HCT116 (cell line): ENCODE measurements at regions not wholly inside any gene's neighbourhood (a gene's known extent, or its start where the extent isn't known, plus 50 kb on each side); places are given as distances from the start of the nearest gene placed in this dataset.

Experiments used
- ATAC-seq: fragments of 200-7000 bp; cut with Tn5 transposase; 2 replicates; pipeline ENCODE4 v1.9.1; 2020; ENCODE audit warnings: mild to moderate bottlenecking, moderate library complexity
- BruUV-seq: library from RNA; stranded (reverse); fragments of 400-500 nt; replicated peaks from 2 replicates; lab custom pipeline; 2021; lab: Mats Ljungman, UMichigan
- CTCF ChIA-PET: fragments of 300-600 bp; sonication (Branson Sonifier 250); formaldehyde crosslinking; loops from one replicate; lab custom pipeline; 2021; ENCODE audit warnings: antibody characterized with exemption; lab: Charles Lee
- POLR2A ChIA-PET: fragments of 300-600, 350-600 bp; sonication (Branson Sonifier 250); formaldehyde crosslinking; loops from one replicate; lab custom pipeline; 2021; ENCODE audit warnings: antibody characterized with exemption; lab: Charles Lee
- RAD21 ChIA-PET, 2 experiments: fragments of 300-600 bp; sonication (Branson Sonifier 250); formaldehyde crosslinking; loops; one replicate each; lab custom pipeline; 2023; ENCODE audit warnings: low total read pairs in 2 of 2; ENCODE audit not compliant: uncharacterized antibody in 2 of 2, unreplicated experiment in 2 of 2, low non-redundant PET in 1 of 2; lab: Charles Lee
- DNase-seq: peaks from one replicate; pipeline ENCODE4 v3.0.0-alpha.2; 2010; ENCODE audit warnings: low read depth, low spot score
- H2AFZ ChIP-seq: fragments of 200-600 bp; shearing (Covaris generic), sonication (generic); 2 replicates; pipeline ENCODE4 v1.6.1; 2017; ENCODE audit warnings: low read depth, mixed run types, mixed read lengths, antibody characterized with exemption, low read length; ENCODE audit not compliant: poor library complexity, severe bottlenecking
- H3K27ac ChIP-seq: 2 replicates; pipeline ENCODE4 v1.5.1; 2012; ENCODE audit warnings: low read depth, low read length
- H3K27me3 ChIP-seq: fragments of 200-600 bp; sonication (generic); 2 replicates; pipeline ENCODE4 v1.6.1; 2016; ENCODE audit warnings: mixed run types, low read length, mixed read lengths; ENCODE audit not compliant: insufficient read depth
- H3K36me3 ChIP-seq, 2 experiments: fragments of 200-500 bp in 1 of 2; fragments of 200-600 bp in 1 of 2; sonication (Bioruptor generic) in 1 of 2; sonication (generic) in 1 of 2; 2 replicates each; pipeline versions ENCODE4 v1.5.1 to v1.6.1; 2014 to 2016; ENCODE audit warnings: low read length in 2 of 2, inconsistent platforms in 1 of 2, mixed read lengths in 1 of 2, mixed run types in 1 of 2; ENCODE audit not compliant: insufficient read depth in 2 of 2, control insufficient read depth in 1 of 2
- H3K4me1 ChIP-seq, 2 experiments: fragments of 200-600 bp in 1 of 2; sonication (generic) in 1 of 2; 2 replicates each; pipeline versions ENCODE4 v1.5.1 to v1.6.1; 2012 to 2017; ENCODE audit warnings: low read length in 2 of 2, inconsistent platforms in 1 of 2, mild to moderate bottlenecking in 1 of 2, mixed read lengths in 1 of 2, mixed run types in 1 of 2, moderate library complexity in 1 of 2; ENCODE audit not compliant: insufficient read depth in 2 of 2, control insufficient read depth in 1 of 2
- H3K4me2 ChIP-seq: fragments of 200-600 bp; sonication (generic); 2 replicates; pipeline ENCODE4 v1.6.1; 2017; ENCODE audit warnings: mixed run types, low read length, mixed read lengths
- H3K4me3 ChIP-seq, 2 experiments: fragments of 200-600 bp in 1 of 2; sonication (generic) in 1 of 2; replicated peaks in 1 of 2; 2 replicates each; pipeline ENCODE4 v1.5.1; 2011 to 2016; ENCODE audit warnings: low read length in 2 of 2, control low read depth in 1 of 2, low read depth in 1 of 2, mild to moderate bottlenecking in 1 of 2, mixed read lengths in 1 of 2, mixed run types in 1 of 2
- H3K79me2 ChIP-seq: fragments of 200-600 bp; sonication (generic); 2 replicates; pipeline ENCODE4 v1.6.1; 2017; ENCODE audit warnings: mild to moderate bottlenecking, mixed run types, low read length, moderate library complexity, mixed read lengths; ENCODE audit not compliant: insufficient read depth
- H3K9ac ChIP-seq: fragments of 200-600 bp; sonication (generic); 2 replicates; pipeline ENCODE4 v1.6.1; 2016; ENCODE audit warnings: low read length, mixed read lengths
- H3K9me2 ChIP-seq: fragments of 200-600 bp; sonication (generic), shearing (Covaris generic); 2 replicates; pipeline ENCODE4 v1.6.1; 2017; ENCODE audit warnings: mixed run types, mild to moderate bottlenecking, moderate library complexity; ENCODE audit not compliant: insufficient read depth
- H3K9me3 ChIP-seq, 2 experiments: fragments of 200-500 bp in 1 of 2; fragments of 200-600 bp in 1 of 2; sonication (Bioruptor generic) in 1 of 2; sonication (generic) in 1 of 2; 2 replicates each; pipeline ENCODE4 v1.6.1; 2014 to 2017; ENCODE audit warnings: low read length in 2 of 2, mixed read lengths in 2 of 2, inconsistent platforms in 1 of 2, low read depth in 1 of 2, mild to moderate bottlenecking in 1 of 2, mixed run types in 1 of 2, moderate library complexity in 1 of 2; ENCODE audit not compliant: control insufficient read depth in 1 of 2, insufficient read depth in 1 of 2
- H4K20me1 ChIP-seq: fragments of 200-600 bp; sonication (generic), shearing (Covaris generic); 2 replicates; pipeline ENCODE4 v1.6.1; 2017; ENCODE audit warnings: mixed run types, mild to moderate bottlenecking, moderate library complexity; ENCODE audit not compliant: insufficient read depth
- CBX3 ChIP-seq: IDR thresholded peaks from 2 replicates; pipeline ENCODE4 v1.6.1; 2012; ENCODE audit warnings: low read depth
- EGR1 ChIP-seq: IDR thresholded peaks from 2 replicates; pipeline ENCODE4 v1.6.1; 2012; ENCODE audit warnings: low read depth
- ELF1 ChIP-seq: IDR thresholded peaks from 2 replicates; pipeline ENCODE4 v1.6.1; 2012; ENCODE audit warnings: low read depth, borderline replicate concordance
- EZH2phosphoT487 ChIP-seq: fragments of 200-600 bp; IDR thresholded peaks from 2 replicates; pipeline ENCODE4 v1.6.1; 2018; ENCODE audit warnings: antibody characterized with exemption, borderline replicate concordance
- FOSL1 ChIP-seq: IDR thresholded peaks from 2 replicates; pipeline ENCODE4 v1.6.1; 2012; ENCODE audit warnings: low read depth
- JUND ChIP-seq: IDR thresholded peaks from 2 replicates; pipeline ENCODE4 v1.6.1; 2012
- POLR2A ChIP-seq: IDR thresholded peaks from 2 replicates; pipeline ENCODE4 v1.7.0; 2011; ENCODE audit warnings: borderline replicate concordance; ENCODE audit not compliant: insufficient read depth, insufficient read length; ENCODE audit errors: extremely low read depth
- RAD21 ChIP-seq: IDR thresholded peaks from 2 replicates; pipeline ENCODE4 v1.6.1; 2012; ENCODE audit warnings: low read depth, mild to moderate bottlenecking
- SP1 ChIP-seq: IDR thresholded peaks from 2 replicates; pipeline ENCODE4 v1.6.1; 2012; ENCODE audit warnings: low read depth
- SRF ChIP-seq: IDR thresholded peaks from 2 replicates; pipeline ENCODE4 v1.6.1; 2012; ENCODE audit warnings: low read depth
- TCF7L2 ChIP-seq: IDR thresholded peaks from 2 replicates; pipeline ENCODE4 v1.7.0; 2011; ENCODE audit warnings: borderline replicate concordance, inconsistent platforms; ENCODE audit not compliant: insufficient read depth, insufficient read length; ENCODE audit errors: extremely low read depth
- YY1 ChIP-seq: IDR thresholded peaks from 2 replicates; pipeline ENCODE4 v1.6.1; 2011; ENCODE audit warnings: low read length, low read depth, moderate library complexity, mild to moderate bottlenecking; ENCODE audit not compliant: insufficient replicate concordance; ENCODE audit errors: extremely low read depth
- ZFX ChIP-seq: fragments of 450-650 bp; IDR thresholded peaks from 2 replicates; pipeline ENCODE4 v1.6.1; 2017
- ZNF274 ChIP-seq: fragments of 200-500 bp; sonication (Bioruptor generic); IDR thresholded peaks from 2 replicates; pipeline ENCODE4 v1.6.1; 2014; ENCODE audit warnings: mild to moderate bottlenecking, low read depth, low read length, inconsistent platforms
- intact Hi-C: fragments of 100-400 bp; cut with micrococcal nuclease; formaldehyde crosslinking; loops from 2 replicates; pipeline ENCODE4 v1.10.0; 2022
- TF ChIP-seq, protein P1 (sequence below): IDR thresholded peaks from 2 replicates; pipeline ENCODE4 v1.6.1; 2012
- TF ChIP-seq, protein P2 (sequence below): IDR thresholded peaks from 2 replicates; pipeline ENCODE4 v1.6.1; 2012
- TF ChIP-seq, protein P3 (sequence below), 3 experiments: fragments of 200-600 bp in 1 of 3; sonication (generic) in 1 of 3; IDR thresholded peaks in 2 of 3; conservative IDR thresholded peaks in 1 of 3; 2 replicates each; pipeline ENCODE4 v1.5.1; 2012 to 2017; ENCODE audit warnings: low read depth in 2 of 3, low read length in 2 of 3, antibody characterized with exemption in 1 of 3, borderline replicate concordance in 1 of 3, control low read depth in 1 of 3, mild to moderate bottlenecking in 1 of 3, mixed read lengths in 1 of 3, mixed run types in 1 of 3, moderate library complexity in 1 of 3; ENCODE audit not compliant: insufficient read depth in 1 of 3
- TF ChIP-seq, protein P4 (sequence below): IDR thresholded peaks from 2 replicates; pipeline ENCODE4 v1.6.1; 2011; ENCODE audit warnings: mild to moderate bottlenecking, low read length, moderate library complexity; ENCODE audit not compliant: insufficient replicate concordance; ENCODE audit errors: extremely low read depth

DNA sequence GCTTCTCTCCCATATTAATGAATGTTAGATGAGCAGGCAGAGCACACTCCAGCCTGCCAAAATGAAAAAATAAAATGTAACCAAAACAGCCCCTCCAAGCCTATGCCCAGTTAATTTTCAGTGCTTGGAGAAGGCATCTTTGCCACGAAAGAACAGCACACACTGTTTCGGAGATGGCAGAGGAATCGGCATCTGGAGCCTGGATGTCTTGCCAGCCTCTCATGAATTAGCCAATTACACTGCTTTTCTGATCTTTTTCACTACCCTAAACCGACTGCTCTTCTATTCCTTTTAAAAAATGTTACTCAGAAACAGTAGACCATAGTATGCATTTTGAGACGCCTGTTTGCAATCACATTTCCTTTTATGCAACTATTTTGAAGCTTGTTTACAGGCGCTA lies 249.6 kb downstream of the TLE3 start:
- no peak overlapping the region for H3K4me2 ChIP-seq
- H3K79me2 ChIP-seq, result no peaks in the 10 kb centered on the region
- H3K4me1 ChIP-seq, result peaks cover 2 to 13% of the 10 kb centered on the region in 2 experiments
- H3K27ac ChIP-seq, result no peak overlapping the region
- H3K9me3 ChIP-seq, result no peaks in the 10 kb centered on the region
- CTCF ChIA-PET, result no interaction called here
- H2AFZ ChIP-seq, result no peak overlapping the region
- POLR2A ChIA-PET, result no interaction called here
- H3K4me3 ChIP-seq, result no peak overlapping the region
- H4K20me1 ChIP-seq, result no peaks in the 10 kb centered on the region
- DNase-seq (no peak), ATAC-seq (no peak)
- no TSS peak for BruUV-seq
- no peak overlapping the region for H3K9ac ChIP-seq
- no peaks in the 10 kb centered on the region for H3K36me3 ChIP-seq
- H3K27me3 ChIP-seq, result peaks cover 16% of the 10 kb centered on the region; the same call in 1 of the 2 replicates
- no peak for TF ChIP-seq ZFX
- no peak for TF ChIP-seq ZNF274
- no peak for TF ChIP-seq TCF7L2
- no peak for TF ChIP-seq POLR2A
- no peak for TF ChIP-seq EZH2phosphoT487
- RAD21 ChIA-PET, result no interaction called here
- H3K9me2 ChIP-seq, result no peaks in the 10 kb centered on the region; the same call in 1 of the 2 replicates
- intact Hi-C loops, result no loop called here

DNA sequence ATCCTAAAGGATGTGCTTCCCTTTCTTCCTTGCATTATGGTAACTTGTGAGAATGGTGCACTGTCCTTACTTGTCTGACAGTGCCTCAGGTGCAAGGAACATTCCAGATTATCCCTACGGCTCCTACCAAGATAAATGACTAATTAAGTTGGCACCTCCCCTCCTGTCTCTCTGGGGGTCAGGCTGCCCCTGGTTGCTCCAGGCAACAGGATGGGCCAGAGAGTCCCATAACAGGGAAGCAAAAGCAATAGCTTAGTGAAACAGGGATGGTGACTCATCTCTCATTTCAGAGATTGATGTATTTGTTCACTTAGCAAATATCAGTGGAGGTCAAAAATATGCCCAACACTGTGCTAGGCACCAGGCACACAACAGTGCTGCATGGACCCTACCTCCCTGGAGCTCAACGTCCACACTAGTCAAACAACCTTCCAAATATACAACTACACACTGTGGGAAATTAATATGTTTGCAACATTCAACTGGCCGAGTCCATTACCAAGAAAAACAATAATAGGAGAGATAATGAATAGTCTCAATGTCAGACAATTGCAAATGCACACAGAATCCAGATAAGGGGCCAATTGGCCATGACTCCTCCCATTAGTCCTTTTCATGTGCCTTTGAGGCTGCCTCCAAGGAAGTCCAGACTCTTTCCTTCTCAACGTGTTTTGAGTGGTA lies 249.0 kb downstream of the TLE3 start:
- no peaks in the 10 kb centered on the region for H3K79me2 ChIP-seq
- H3K27me3 ChIP-seq, result peaks cover 16% of the 10 kb centered on the region; the same call in 1 of the 2 replicates
- no peaks in the 10 kb centered on the region for H4K20me1 ChIP-seq
- H3K4me1 ChIP-seq, result peaks cover 8 to 19% of the 10 kb centered on the region in 2 experiments
- ATAC-seq (no peak), DNase-seq (no peak)
- no peaks in the 10 kb centered on the region; the same call in 1 of the 2 replicates for H3K9me2 ChIP-seq
- no peak overlapping the region for H2AFZ ChIP-seq
- H3K36me3 ChIP-seq, result no peaks in the 10 kb centered on the region
- no peak overlapping the region for H3K27ac ChIP-seq
- intact Hi-C loops, result no loop called here
- no peak overlapping the region for H3K4me3 ChIP-seq
- POLR2A ChIA-PET, result no interaction called here
- no peaks in the 10 kb centered on the region for H3K9me3 ChIP-seq
- CTCF ChIA-PET, result no interaction called here
- RAD21 ChIA-PET, result no interaction called here
- H3K9ac ChIP-seq, result no peak overlapping the region
- BruUV-seq, result no TSS peak
- H3K4me2 ChIP-seq, result no peak overlapping the region
- TF ChIP-seq ELF1, result no peak
- no peak for TF ChIP-seq SRF
- TF ChIP-seq CBX3, result no peak
- TF ChIP-seq, protein P1, sequence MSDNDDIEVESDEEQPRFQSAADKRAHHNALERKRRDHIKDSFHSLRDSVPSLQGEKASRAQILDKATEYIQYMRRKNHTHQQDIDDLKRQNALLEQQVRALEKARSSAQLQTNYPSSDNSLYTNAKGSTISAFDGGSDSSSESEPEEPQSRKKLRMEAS, result no peak
- TF ChIP-seq FOSL1, result no peak
- no peak for TF ChIP-seq SP1
- no peak for TF ChIP-seq EGR1
- no peak for TF ChIP-seq JUND
- TF ChIP-seq ZFX, result no peak
- TF ChIP-seq, protein P2, sequence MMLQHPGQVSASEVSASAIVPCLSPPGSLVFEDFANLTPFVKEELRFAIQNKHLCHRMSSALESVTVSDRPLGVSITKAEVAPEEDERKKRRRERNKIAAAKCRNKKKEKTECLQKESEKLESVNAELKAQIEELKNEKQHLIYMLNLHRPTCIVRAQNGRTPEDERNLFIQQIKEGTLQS, result no peak
- TF ChIP-seq RAD21, result no peak
- no peak for TF ChIP-seq YY1
- TF ChIP-seq, protein P3, sequence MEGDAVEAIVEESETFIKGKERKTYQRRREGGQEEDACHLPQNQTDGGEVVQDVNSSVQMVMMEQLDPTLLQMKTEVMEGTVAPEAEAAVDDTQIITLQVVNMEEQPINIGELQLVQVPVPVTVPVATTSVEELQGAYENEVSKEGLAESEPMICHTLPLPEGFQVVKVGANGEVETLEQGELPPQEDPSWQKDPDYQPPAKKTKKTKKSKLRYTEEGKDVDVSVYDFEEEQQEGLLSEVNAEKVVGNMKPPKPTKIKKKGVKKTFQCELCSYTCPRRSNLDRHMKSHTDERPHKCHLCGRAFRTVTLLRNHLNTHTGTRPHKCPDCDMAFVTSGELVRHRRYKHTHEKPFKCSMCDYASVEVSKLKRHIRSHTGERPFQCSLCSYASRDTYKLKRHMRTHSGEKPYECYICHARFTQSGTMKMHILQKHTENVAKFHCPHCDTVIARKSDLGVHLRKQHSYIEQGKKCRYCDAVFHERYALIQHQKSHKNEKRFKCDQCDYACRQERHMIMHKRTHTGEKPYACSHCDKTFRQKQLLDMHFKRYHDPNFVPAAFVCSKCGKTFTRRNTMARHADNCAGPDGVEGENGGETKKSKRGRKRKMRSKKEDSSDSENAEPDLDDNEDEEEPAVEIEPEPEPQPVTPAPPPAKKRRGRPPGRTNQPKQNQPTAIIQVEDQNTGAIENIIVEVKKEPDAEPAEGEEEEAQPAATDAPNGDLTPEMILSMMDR (IDR thresholded peaks at IDR 0.05 in 2 of 3, conservative IDR thresholded peaks at IDR 0.05 in 1 of 3; ENCODE audit: borderline replicate concordance in 1 of 3, insufficient read depth in 1 of 3, low read depth in 2 of 3, low read length in 2 of 3), result no peak
- TF ChIP-seq, protein P4, sequence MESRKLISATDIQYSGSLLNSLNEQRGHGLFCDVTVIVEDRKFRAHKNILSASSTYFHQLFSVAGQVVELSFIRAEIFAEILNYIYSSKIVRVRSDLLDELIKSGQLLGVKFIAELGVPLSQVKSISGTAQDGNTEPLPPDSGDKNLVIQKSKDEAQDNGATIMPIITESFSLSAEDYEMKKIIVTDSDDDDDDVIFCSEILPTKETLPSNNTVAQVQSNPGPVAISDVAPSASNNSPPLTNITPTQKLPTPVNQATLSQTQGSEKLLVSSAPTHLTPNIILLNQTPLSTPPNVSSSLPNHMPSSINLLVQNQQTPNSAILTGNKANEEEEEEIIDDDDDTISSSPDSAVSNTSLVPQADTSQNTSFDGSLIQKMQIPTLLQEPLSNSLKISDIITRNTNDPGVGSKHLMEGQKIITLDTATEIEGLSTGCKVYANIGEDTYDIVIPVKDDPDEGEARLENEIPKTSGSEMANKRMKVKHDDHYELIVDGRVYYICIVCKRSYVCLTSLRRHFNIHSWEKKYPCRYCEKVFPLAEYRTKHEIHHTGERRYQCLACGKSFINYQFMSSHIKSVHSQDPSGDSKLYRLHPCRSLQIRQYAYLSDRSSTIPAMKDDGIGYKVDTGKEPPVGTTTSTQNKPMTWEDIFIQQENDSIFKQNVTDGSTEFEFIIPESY, result no peak
